Right atrium auricular region (tissue), 2 donors: ENCODE measurements at regions not wholly inside any gene's neighbourhood (a gene's known extent, or its start where the extent isn't known, plus 50 kb on each side); places are given as distances from the start of the nearest gene placed in this dataset.

Experiments used
- DNase-seq: peaks from one replicate; pipeline ENCODE4 v3.0.0-alpha.2; 2019; ENCODE audit warnings: low spot score
- H3K27ac ChIP-seq, 2 donors: fragments of 200-600 bp; sonication (generic); 1 replicate in 1 of 2; 2 replicates in 1 of 2; pipeline ENCODE4 v1.5.1; 2016 to 2019
- H3K27me3 ChIP-seq, 2 donors: fragments of 200-600 bp; sonication (generic); one replicate each; pipeline versions ENCODE4 v1.5.1 to v1.6.0; 2017 to 2019
- H3K36me3 ChIP-seq: fragments of 200-600 bp; sonication (generic); one replicate; pipeline ENCODE4 v1.5.1; 2016
- H3K4me1 ChIP-seq, 2 donors: fragments of 200-600 bp; sonication (generic); one replicate each; pipeline versions ENCODE4 v1.5.1 to v1.6.0; 2017 to 2019
- H3K4me3 ChIP-seq, 2 donors: fragments of 200-600 bp; sonication (generic); 1 replicate in 1 of 2; 2 replicates in 1 of 2; pipeline ENCODE4 v1.5.1; 2017 to 2019; ENCODE audit warnings: mild to moderate bottlenecking in 1 of 2, moderate library complexity in 1 of 2
- H3K9me3 ChIP-seq, 2 donors: fragments of 200-600 bp; sonication (generic); one replicate each; pipeline ENCODE4 v1.5.1; 2019
- CTCF ChIP-seq, 2 donors: fragments of 200-600 bp; sonication (generic); IDR thresholded peaks; one replicate each; pipeline ENCODE4 v1.5.1; 2019; ENCODE audit warnings: antibody characterized with exemption in 2 of 2

GRCh38 chrX:78476701-78477100 is 149.3 kb upstream of the CYSLTR1 start:
- Histone ChIP-seq H3K27me3 (no peaks in the 10 kb centered on the region), H3K36me3 (no peaks in the 10 kb centered on the region), H3K27ac (no peak overlapping the region), H3K4me1 (no peaks in the 10 kb centered on the region), H3K9me3 (peaks cover 0 to 3% of the 10 kb centered on the region in 2 donors), H3K4me3 (no peak overlapping the region)
- no peak for TF ChIP-seq CTCF (IDR thresholded peaks at IDR 0.05)
- DNase-seq: no peak

GRCh38 chrX:78456909-78457308 is 129.5 kb upstream of the CYSLTR1 start:
- Histone ChIP-seq H3K4me3 (no peak overlapping the region), H3K27me3 (no peaks in the 10 kb centered on the region), H3K27ac (no peak overlapping the region), H3K36me3 (no peaks in the 10 kb centered on the region), H3K4me1 (no peaks in the 10 kb centered on the region), H3K9me3 (peaks cover 0 to 12% of the 10 kb centered on the region in 2 donors)
- DNase-seq: no peak
- no peak for TF ChIP-seq CTCF (IDR thresholded peaks at IDR 0.05)

GRCh38 chrX:78455901-78456300 is 128.5 kb upstream of the CYSLTR1 start:
- Histone ChIP-seq H3K27ac (no peak overlapping the region), H3K36me3 (no peaks in the 10 kb centered on the region), H3K4me1 (no peaks in the 10 kb centered on the region), H3K27me3 (no peaks in the 10 kb centered on the region), H3K9me3 (peaks cover 0 to 12% of the 10 kb centered on the region in 2 donors), H3K4me3 (no peak overlapping the region)
- no peak for DNase-seq
- TF ChIP-seq CTCF (IDR thresholded peaks at IDR 0.05): no peak

GRCh38 chrX:78452356-78452755 is 124.9 kb upstream of the CYSLTR1 start:
- Histone ChIP-seq H3K9me3 (peaks cover 0 to 16% of the 10 kb centered on the region in 2 donors), H3K27ac (no peak overlapping the region), H3K4me1 (no peaks in the 10 kb centered on the region), H3K4me3 (no peak overlapping the region), H3K27me3 (no peaks in the 10 kb centered on the region), H3K36me3 (no peaks in the 10 kb centered on the region)
- TF ChIP-seq CTCF (IDR thresholded peaks at IDR 0.05): no peak
- no peak for DNase-seq

- Histone ChIP-seq H3K4me3 (no peak overlapping the region), H3K27ac (no peak overlapping the region), H3K27me3 (no peaks in the 10 kb centered on the region), H3K4me1 (no peaks in the 10 kb centered on the region), H3K36me3 (no peaks in the 10 kb centered on the region), H3K9me3 (no peaks in the 10 kb centered on the region)
- no peak for TF ChIP-seq CTCF (IDR thresholded peaks at IDR 0.05)
- no peak for DNase-seq
Observed at GRCh38 chrX:78437621-78438020, 110.2 kb upstream of the CYSLTR1 start.

- no peaks in the 10 kb centered on the region for H3K9me3 ChIP-seq
- H3K27me3 ChIP-seq: no peaks in the 10 kb centered on the region
- no peak overlapping the region for H3K4me3 ChIP-seq
- no peaks in the 10 kb centered on the region for H3K4me1 ChIP-seq
- no peaks in the 10 kb centered on the region for H3K36me3 ChIP-seq
- no peak for DNase-seq
- H3K27ac ChIP-seq: no peak overlapping the region
- no peak for TF ChIP-seq CTCF (IDR thresholded peaks at IDR 0.05)
Observed at GRCh38 chrX:78429172-78429571, 101.8 kb upstream of the CYSLTR1 start.
